HL-60 (cell line): ENCODE measurements at regions not wholly inside any gene's neighbourhood (a gene's known extent, or its start where the extent isn't known, plus 50 kb on each side); places are given as distances from the start of the nearest gene placed in this dataset.

Experiments
- DNase-seq, 2 experiments: peaks; one replicate each; pipeline ENCODE4 v3.0.0-alpha.2; 2010 to 2020; ENCODE audit warnings: low read depth in 1 of 2, low spot score in 1 of 2
- H3K27ac ChIP-seq: fragments of 250-450 bp; sonication (Bioruptor Pico); replicated peaks from 2 replicates; pipeline ENCODE4 v1.5.1; 2020; ENCODE audit warnings: mild to moderate bottlenecking, moderate library complexity
- H3K27me3 ChIP-seq: fragments of 250-450 bp; sonication (Bioruptor Pico); 2 replicates; pipeline ENCODE4 v1.5.1; 2021; ENCODE audit warnings: mild to moderate bottlenecking, moderate library complexity; ENCODE audit not compliant: insufficient read depth, poor library complexity, severe bottlenecking
- H3K4me3 ChIP-seq: replicated peaks from 2 replicates; pipeline ENCODE4 v1.5.1; 2011; ENCODE audit warnings: mild to moderate bottlenecking, control low read depth, low read length; ENCODE audit not compliant: insufficient read depth
- CTCF ChIP-seq: IDR thresholded peaks from one replicate; pipeline ENCODE4 v1.5.1; 2011; ENCODE audit warnings: low read length, control low read depth, inconsistent platforms; ENCODE audit not compliant: insufficient read depth
- GABPA ChIP-seq: IDR thresholded peaks from 2 replicates; pipeline ENCODE4 v1.6.1; 2012; ENCODE audit warnings: low read depth
- POLR2AphosphoS5 ChIP-seq: IDR thresholded peaks from 2 replicates; pipeline ENCODE4 v1.6.1; 2012; ENCODE audit warnings: low read depth
- SPI1 ChIP-seq: IDR thresholded peaks from 2 replicates; pipeline ENCODE4 v1.6.1; 2012; ENCODE audit warnings: low read depth, mild to moderate bottlenecking, borderline replicate concordance
- TF ChIP-seq, protein P1 (sequence below): IDR thresholded peaks from 2 replicates; pipeline ENCODE4 v1.6.1; 2012; ENCODE audit warnings: low read depth; ENCODE audit not compliant: insufficient replicate concordance

- H3K27ac ChIP-seq = no peak overlapping the region
- DNase-seq = peak; percentile 12 to 58
- no peaks in the 10 kb centered on the region for H3K27me3 ChIP-seq
- no peak overlapping the region for H3K4me3 ChIP-seq
- peak; percentile 37; the same call in 1 of the 2 replicates for TF ChIP-seq SPI1
- TF ChIP-seq, protein P1, sequence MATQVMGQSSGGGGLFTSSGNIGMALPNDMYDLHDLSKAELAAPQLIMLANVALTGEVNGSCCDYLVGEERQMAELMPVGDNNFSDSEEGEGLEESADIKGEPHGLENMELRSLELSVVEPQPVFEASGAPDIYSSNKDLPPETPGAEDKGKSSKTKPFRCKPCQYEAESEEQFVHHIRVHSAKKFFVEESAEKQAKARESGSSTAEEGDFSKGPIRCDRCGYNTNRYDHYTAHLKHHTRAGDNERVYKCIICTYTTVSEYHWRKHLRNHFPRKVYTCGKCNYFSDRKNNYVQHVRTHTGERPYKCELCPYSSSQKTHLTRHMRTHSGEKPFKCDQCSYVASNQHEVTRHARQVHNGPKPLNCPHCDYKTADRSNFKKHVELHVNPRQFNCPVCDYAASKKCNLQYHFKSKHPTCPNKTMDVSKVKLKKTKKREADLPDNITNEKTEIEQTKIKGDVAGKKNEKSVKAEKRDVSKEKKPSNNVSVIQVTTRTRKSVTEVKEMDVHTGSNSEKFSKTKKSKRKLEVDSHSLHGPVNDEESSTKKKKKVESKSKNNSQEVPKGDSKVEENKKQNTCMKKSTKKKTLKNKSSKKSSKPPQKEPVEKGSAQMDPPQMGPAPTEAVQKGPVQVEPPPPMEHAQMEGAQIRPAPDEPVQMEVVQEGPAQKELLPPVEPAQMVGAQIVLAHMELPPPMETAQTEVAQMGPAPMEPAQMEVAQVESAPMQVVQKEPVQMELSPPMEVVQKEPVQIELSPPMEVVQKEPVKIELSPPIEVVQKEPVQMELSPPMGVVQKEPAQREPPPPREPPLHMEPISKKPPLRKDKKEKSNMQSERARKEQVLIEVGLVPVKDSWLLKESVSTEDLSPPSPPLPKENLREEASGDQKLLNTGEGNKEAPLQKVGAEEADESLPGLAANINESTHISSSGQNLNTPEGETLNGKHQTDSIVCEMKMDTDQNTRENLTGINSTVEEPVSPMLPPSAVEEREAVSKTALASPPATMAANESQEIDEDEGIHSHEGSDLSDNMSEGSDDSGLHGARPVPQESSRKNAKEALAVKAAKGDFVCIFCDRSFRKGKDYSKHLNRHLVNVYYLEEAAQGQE = no peak
- no peak for TF ChIP-seq CTCF
- TF ChIP-seq GABPA = no peak
- TF ChIP-seq POLR2AphosphoS5 = no peak
Measured at GRCh38 chr5:38607396-38607795, 51.0 kb upstream of the LIFR start.

DNA sequence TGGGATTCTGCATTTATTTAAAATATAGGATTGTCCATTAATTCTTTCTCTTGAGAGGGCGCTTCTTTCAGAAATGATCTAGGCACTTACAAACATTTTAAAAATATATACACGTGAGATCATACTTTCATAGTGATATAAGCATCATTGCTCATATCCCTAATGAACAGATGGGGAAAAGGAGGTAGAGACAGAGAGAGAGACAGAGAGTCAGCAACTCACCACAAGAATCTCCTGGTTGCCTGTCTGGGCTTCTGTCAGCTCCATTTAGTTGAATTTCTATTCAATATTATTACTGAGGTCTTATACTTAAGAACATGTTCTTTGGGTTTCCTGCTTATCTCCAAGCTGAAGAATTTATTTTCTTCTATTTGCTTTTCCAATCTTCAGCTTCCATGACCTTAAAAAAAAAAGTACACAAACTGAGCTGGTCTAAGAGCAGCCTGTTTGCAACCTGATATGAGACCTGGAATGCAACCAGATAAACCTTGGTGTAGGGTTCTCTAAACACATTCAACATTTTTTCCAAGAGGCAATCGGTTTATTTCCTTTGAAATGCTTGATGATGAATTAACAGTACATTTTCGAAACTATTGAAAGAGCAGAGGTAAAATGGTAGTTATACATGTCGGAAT is 51.6 kb upstream of the LIFR start:
- TF ChIP-seq, protein P1 = no peak
- TF ChIP-seq CTCF = no peak
- TF ChIP-seq GABPA = no peak
- no peak for TF ChIP-seq POLR2AphosphoS5
- no peak for TF ChIP-seq SPI1
- H3K27me3 ChIP-seq = no peaks in the 10 kb centered on the region
- no peak overlapping the region for H3K27ac ChIP-seq
- H3K4me3 ChIP-seq = no peak overlapping the region
- no peak for DNase-seq

DNA sequence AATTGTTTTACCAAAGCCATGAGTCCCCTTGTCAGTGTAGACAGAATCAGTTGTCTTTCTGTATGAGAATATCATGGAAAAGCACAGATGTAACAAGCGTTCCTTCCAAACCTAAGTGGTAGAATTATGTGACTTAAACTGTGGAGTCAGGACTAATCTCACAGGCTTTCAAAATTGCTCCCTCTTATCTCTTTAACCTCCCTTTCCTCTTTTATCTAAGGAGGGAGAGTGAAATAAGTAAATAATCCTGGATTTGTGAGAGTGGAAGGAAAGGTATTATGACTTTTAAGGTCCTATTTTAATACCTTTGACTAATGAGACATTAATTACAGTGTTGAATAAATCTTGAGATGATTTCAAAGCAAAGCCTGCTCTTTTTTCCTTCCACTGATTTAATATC is 52.4 kb upstream of the LIFR start:
- no peak overlapping the region for H3K4me3 ChIP-seq
- no peak overlapping the region for H3K27ac ChIP-seq
- TF ChIP-seq, protein P1 = no peak
- TF ChIP-seq SPI1 (no peak), GABPA (no peak)
- H3K27me3 ChIP-seq = no peaks in the 10 kb centered on the region
- DNase-seq = no peak
